Jurkat, Clone E6-1 (cell line): ENCODE measurements at regions not wholly inside any gene's neighbourhood (a gene's known extent, or its start where the extent isn't known, plus 50 kb on each side); places are given as distances from the start of the nearest gene placed in this dataset.

Experiments used
- DNase-seq: peaks from one replicate; pipeline ENCODE4 v3.0.0-alpha.2; 2011; ENCODE audit warnings: low read depth, low spot score
- H3K4me3 ChIP-seq: 2 replicates; pipeline ENCODE4 v1.5.1; 2011; ENCODE audit warnings: mild to moderate bottlenecking, low read length, control low read depth, moderate library complexity

DNA sequence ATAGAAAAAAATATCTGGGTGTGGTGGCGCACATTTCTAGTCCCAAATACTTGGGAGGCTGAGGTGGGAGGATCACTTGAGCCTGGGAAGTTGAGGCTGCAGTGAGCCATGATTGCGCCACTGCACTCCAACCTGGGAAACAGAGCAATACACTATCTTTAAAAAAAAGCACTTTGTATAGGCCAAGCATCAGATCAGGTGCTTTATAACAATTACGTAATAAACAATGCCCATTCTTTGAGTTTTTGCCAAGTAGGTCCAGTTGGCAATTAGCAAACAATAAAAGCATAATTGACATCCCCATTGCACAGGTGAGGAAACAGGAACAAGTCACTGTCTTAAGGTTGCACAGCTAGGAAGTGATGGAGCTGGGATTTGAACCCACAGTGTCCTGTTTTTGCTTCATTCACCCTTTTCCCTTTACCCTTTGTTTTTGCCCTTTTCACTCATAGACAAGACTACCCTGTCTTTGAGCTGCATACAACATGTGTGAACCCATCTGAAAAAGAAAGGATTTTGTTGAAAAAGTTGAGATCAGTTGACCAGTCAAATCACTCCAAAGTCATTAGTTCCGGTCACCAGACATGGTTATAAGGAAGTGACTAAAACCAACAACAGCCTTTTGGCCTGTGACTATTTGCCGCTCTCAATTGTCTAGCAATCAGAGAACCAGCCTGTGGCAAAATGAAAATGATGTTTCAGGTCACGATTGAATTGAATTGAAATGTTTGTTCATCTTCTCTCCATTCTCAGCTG is 303.6 kb downstream of the TFAP2C start:
- DNase-seq, result no peak
- H3K4me3 ChIP-seq, result no peak overlapping the region

DNA sequence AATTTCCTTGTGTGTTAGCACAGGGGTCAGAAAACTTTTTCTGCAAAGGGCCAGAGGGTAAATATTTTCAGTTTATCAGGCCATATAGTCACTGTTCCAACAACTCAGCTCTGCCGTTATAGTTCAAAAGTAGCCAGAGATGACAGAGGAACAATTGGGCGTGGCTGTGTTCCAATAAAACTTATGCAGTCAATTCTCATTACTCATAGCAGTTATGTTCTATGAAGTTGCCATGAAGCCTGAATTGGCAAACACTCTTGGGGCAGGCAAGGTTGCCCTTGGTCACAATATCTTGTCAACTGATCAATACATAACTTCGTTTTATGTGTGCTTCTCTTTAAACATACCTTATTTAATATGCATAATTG is 304.2 kb downstream of the TFAP2C start:
- no peak for DNase-seq
- H3K4me3 ChIP-seq, result no peak overlapping the region

DNA sequence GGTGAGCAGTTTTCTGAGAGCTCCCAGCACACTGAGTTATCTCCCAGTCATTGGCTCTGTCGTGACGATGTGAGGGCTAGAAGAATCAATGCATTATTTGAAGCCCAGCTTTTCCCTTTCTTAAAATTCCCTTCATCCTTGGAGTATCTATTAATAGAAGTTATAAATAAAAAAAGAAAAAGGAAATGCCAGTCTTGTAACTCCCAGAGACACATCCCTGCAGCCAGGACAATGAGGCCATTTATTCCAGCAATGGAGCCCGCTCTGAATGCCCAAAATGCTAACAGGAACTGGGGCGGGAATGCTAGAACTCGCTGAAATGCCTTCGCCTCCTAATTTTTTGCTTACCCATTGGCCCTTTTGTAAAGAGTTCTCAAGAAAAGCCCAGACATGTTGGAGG is 305.8 kb downstream of the TFAP2C start:
- H3K4me3 ChIP-seq, result no peak overlapping the region
- no peak for DNase-seq

DNA sequence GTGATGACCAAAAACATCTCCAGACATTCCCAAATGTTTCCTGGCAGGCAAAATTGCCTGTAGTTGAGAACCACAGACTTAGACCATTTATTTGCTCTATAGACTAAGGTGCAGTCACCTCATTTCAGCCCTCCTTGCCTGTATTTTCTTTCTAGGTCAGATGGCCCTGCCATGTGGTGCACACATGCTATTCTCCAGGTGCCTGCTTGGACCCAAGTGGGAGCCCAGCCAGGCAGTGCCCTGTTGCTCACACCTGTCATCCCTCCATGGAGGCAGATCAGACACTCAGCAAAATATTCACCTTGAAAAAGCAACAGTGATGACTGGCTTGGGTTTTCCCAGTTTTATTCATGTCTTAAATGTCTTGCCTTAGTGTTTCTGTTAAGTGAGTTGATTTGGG is 311.4 kb downstream of the TFAP2C start:
- DNase-seq, result no peak
- H3K4me3 ChIP-seq, result no peak overlapping the region

DNA sequence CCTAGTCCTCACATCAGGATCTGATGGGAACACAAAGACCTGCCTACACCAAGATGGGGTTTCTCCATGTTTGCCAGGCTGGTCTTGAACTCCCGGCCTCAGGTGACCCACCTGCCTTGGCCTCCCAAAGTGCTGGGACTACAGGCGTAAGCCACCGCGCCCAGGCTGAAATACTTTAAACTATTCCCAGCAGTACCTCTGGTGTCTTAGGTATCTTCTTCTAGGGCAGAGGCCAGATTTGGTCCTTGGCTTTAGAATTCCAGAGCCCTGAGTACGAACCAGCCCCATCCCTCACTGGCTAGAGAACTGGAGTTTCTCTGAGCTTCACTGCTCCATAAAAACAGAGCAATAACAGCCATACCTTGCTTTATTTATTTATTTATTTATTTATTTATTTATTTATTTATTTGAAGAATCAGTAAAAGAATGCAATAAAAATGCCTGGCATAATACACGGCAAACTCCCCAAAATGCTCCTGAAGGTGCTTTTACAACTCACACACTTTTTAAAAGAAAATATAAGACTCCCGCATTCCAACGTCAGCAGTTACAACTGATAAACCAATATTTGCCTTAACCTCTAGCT is 312.1 kb downstream of the TFAP2C start:
- no peak overlapping the region for H3K4me3 ChIP-seq
- no peak for DNase-seq

DNA sequence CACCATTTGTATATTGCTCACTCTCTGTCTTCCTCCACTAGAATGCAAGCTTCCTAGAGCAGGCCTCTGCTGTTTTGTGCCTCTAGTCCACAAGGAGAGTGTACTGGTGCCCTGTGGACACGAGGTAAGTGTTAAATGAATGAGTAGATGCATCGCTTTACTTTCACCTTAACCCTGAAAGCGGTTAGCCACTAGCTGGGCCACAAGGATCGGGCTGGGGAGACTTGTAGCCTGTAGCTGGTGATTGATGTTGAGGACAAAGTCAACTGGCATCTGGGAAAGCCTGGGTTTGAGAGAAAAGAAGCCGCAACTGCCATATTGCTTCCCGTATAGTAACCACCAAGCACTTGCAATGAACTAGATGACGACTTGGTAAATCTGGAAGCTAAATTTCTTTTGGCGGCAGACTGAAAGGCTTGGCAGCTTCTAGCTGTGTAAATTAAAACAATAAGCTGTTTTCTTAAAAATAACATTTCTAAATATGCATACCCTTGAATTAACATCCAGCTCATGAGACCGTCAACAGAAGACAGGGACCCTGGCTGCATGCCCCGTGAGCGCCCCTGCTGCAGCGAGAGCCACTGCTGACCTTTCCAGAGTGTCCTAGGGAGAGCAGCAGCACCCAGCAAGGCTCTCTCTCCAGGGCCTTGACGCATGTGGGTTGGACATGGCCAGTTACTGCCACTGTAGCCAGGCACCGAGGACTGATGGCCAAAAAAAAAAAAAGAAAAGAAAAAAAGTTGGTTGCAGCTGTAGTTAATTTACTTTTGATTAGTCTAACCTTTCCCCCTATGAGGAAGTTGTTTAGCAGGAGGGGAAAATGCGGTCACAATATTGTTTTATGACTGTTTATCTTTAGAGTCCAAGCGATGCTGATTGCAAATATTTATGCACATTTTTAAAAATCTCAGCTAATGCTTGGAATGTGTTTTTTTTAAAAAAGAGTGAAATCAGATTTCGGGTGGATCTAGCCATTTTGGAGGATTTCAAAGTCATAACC is 315.1 kb downstream of the TFAP2C start:
- peak; percentile 58 for DNase-seq
- no peak overlapping the region for H3K4me3 ChIP-seq

DNA sequence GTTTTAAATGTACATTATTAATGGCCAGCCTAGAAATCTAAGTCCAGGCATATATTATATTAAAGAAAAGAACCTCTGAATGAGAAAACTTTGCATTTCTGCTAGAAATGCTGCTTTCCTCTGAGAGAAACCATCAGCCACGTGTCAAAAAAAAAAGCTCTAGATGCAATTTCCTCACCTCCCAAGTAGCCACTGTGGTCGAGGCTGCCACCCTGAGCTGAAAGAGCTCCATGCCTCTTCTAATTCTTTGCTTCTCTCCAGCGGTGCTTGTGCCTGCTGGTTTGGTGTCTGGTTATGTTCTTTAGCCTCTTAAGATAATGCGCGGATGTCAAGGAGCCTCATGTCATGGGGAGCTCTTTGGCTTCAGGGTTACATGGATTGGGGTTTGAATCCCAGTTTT is 316.0 kb downstream of the TFAP2C start:
- H3K4me3 ChIP-seq, result no peak overlapping the region

DNA sequence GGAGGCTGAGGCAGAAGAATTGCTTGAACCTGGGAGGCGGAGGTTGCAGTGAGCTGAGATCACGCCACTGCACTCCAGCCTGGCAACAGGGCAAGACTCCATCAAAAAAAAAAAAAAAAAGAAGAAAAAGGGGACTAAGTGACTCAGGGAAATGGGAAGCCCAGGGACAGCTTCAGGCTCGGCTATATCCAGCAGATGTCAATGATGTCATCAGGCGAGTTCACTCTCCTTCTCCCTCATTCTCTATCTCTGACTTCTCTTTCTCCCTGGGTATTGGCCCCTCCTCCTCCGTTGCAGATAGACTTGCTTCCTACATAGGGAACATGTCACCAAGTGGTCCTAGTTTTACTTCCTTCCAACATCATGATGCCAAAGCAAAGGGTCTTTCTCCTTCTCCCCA is 316.8 kb downstream of the TFAP2C start:
- no peak for DNase-seq
- H3K4me3 ChIP-seq, result no peak overlapping the region

More for the DNA sequence above, 316.0 kb downstream of the TFAP2C start:
- no peak for DNase-seq

DNA sequence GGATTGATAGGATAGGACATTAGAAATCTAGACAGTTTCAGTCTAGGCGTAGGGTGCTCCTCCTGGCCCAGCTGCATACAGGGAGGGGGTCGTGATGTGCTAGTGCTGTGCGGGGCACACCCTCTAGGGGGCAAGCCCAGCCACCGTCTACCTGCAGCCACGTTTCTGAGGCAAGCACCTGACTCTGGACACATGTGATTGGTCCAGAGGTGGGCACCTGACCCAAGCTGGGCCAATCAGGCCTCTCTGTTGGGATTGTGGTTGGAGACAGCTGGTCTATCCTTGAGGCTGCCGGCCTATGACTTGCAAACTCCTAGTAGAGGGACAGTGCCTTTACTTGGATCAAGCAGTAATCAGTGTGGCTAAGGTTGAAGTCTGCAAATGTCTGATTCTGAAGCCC is 317.1 kb downstream of the BMP7 start:
- peak; percentile 33 for DNase-seq

DNA sequence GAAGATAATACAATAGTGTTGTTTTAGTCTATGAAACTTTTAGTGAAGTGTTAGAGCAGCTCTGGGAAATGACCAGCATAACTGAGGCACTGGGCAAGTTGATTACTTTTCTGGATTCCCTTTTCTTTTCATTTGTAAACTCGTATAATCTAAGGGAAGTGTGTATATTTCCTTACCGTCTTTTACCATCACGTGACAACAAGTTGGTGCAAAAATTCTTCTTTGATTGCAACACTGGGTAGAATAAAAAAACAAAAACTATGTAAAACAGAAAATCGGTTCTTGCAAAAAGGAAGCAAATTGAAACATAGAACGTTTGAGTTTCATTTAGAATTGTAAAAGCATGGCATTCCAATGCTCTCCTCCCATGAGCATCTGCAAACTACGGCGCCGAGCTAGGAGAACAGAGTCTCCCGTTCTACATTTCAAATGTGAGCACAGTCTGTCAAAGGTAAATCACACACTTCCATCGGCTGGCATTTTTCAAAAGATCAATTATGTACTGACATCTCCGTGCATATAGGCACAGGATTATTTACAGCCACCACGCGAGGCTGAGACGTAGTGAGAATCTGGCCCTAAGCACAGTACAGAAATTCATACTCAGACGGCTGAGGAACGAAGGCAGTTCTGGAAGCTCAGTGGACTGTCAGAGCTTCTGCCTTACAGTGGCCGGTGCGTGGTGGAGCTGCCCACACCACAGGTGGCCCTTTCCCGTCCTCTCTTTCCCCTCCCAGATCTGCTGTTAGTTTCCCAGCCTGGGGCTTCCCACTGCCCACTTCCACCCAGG is 314.0 kb downstream of the BMP7 start:
- no peak for DNase-seq
- H3K4me3 ChIP-seq, result no peak overlapping the region

More for the DNA sequence above, 317.1 kb downstream of the BMP7 start:
- no peak overlapping the region for H3K4me3 ChIP-seq

DNA sequence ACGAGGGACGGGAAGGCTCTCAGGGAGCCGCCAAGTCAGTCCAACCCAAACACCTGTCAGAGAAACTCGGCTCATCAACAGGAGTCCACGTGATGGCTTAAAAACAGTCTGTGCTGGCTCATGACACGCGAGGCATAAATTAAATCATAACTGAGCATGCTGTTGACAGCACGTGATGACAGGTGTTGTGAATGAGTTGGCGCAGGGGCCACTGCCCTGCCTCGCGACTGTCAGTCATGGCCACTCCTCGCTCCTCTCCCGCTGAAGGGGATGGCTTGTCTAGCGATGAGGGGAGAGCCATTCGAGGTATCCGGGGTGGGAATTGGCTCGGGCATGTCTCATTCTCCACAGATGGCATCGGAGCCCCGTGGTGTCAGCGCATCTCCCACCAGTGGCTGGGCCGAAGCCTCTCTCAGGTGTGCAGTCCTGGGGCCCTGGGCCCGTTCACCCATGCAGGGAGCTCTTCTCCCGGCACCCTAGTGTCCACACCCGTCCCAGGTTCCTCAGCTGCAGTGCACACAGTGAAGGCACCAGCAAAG is 313.3 kb downstream of the BMP7 start:
- H3K4me3 ChIP-seq, result no peak overlapping the region
- no peak for DNase-seq

DNA sequence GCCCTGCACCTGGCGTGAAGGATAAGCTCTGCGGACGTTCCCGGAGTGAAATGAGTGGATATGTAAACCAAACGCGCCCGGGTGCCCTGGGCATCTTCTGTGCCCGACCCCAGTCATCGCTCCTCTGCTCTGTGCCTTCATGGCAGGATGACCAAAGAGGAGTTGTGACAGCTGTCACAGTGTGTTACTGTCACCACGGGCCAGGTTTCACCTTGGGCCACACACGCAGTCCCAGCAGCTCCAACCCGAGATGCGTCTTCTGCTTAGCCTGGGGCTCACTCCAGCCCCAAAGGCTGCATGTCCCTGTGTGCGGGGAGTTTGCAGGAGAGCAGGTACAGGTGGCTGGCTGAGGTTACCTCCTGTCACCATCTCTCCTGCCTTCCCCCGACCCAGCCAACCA is 311.6 kb downstream of the BMP7 start:
- no peak overlapping the region for H3K4me3 ChIP-seq
- no peak for DNase-seq

DNA sequence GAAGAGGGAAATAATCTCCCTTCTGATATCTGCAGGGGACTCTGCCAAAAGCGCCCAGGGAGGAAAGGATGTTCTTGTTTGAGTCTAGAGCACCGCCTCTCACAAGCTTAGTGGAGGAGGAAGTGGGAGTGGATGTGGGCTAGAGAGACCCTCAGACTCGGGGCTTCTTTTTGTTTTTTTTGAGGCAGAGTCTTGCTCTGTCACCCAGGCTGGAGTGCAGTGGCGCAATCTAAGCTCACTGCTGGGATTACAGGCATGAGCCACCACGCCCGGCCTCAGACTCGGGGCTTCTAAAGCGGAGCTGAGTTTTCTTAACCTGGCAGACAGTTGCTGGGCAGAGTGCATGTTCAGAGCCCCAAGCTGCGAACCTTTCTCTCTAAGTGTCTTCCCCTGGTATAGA is 310.8 kb downstream of the BMP7 start:
- peak; percentile 62 for DNase-seq

DNA sequence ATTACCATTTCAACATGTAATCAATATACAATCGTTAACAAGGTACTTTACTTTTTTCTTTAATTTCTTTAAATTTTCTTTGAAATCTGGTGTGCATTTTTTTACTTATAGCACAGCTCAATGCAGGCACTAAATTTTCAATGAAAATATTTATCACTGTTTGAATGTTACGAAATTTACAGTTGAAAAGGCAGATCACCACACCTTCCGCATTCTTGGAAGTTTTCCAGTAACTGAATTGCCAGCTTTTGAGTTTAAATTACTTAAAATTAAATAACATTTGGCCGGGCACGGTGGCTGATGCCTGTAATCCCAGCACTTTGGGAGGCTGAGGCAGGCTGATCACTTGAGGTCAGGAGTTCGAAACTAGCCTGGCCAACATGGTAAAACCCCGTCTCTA is 309.9 kb downstream of the BMP7 start:
- DNase-seq, result no peak
- no peak overlapping the region for H3K4me3 ChIP-seq

More for the DNA sequence above, 310.8 kb downstream of the BMP7 start:
- H3K4me3 ChIP-seq, result no peak overlapping the region

DNA sequence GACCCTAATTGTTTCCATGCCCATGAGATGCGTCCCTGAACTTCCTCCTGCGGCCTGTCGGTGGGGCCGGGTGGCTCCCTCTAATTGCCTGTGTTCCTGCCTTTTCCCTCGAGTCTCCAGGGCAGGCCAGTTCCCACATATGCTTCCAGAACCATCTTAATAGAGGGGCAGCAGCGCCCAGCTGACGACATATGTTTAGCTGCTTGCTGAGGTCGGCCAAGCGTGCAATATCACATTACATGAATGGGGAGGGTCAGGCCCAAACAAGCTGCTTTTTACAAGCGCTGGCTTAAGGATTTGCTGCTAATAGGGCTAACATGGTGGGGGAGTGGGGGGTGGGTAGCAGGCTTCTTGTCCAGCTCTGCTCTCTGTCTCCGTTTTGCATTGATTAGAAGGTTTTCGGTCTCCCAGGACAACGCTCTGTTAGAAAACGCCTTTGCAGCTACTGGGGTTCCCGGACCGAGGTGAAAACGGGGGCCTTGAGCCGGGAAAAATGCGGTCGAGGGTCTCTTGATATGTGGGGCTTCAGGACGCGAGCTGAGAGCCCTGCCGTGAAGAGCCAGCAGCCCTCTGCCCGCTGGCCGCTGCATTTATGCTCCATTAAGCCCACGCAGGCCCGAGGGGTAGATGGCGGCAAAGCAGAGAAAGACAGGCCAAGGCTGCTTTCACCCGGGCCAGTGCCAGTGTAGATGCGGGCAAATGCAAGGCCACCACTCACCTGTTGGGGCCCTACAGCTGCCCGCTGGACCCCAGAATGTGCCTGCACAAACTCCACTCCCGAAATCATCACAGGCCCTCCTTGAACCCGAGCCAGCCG is 308.5 kb downstream of the BMP7 start:
- DNase-seq, result no peak
- no peak overlapping the region for H3K4me3 ChIP-seq

DNA sequence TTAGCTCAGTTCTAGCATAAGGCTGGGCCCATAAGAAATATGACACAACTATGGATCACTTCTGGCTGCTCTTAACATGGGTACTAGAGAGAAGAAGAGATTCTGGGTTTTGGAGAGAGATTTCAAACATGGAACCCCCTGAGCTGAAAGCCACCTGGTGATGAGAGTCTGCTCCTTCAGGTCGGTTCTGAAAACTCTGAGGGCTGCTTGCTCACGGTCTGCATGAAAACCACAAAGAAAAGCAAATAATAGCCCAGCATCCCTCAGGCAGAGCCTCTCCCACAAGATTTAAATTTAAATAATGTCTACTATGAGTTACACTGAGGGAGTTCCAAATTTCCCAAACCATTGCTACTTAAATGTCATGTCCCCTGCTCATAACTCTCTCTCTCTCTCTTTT is 301.5 kb downstream of the BMP7 start:
- H3K4me3 ChIP-seq, result no peak overlapping the region
- DNase-seq, result no peak

DNA sequence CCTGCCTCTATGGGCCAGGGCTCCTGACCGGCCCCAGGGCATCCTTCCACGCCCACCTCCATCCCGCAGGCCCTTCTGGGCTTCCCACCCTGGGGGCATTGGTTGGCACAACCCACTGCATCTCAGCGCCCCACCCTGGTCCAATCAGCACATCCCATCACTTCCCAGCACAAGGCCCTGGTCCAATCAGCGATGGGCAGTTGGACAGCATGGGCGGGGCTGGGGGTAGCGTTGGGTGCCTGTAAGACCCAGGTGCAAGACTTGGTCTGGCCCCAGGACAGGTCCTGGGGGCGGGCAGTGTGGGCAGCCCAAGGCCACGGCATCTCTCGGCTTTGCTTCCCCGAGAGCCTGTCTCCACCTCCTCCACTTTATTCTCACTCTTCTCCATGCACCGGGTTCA is 298.5 kb downstream of the BMP7 start:
- H3K4me3 ChIP-seq, result no peak overlapping the region
- no peak for DNase-seq

DNA sequence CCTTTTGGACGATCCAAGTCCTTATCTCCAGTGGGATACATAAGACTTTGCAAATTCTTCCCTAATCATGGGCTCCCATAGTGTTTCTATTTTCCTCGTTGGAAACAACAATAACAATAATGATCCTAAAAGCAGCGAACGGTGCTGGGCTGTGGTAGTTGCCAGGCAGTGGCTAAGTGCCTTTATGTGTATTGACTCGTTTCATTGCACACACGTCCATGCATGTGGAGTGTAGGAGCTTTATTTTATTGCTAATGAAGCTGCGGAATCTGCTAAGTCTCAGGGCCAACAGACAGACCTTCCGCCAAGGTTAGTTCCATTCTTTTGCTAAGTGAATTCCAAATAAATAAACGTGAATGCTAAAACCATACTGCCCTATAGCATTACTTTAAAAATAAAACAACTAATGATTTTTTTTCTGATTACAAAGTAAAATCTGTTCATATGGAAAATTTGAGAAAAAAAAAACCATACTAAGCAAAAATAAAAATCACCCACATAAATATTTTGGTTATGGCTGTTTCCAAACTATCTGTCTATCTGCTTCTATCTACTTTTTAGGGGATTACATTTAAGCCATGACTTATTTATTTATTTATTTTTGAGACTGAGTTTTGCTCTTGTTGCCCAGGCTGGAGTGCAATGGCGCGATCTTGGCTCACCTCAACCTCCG is 297.9 kb downstream of the BMP7 start:
- H3K4me3 ChIP-seq, result no peak overlapping the region
- no peak for DNase-seq
